H1 (cell line): ENCODE measurements at regions not wholly inside any gene's neighbourhood (a gene's known extent, or its start where the extent isn't known, plus 50 kb on each side); places are given as distances from the start of the nearest gene placed in this dataset.

Source experiments
- CHD2 ChIP-seq: IDR thresholded peaks from 2 replicates; pipeline ENCODE4 v1.6.1; 2012; ENCODE audit warnings: low read length, improper control_type of control experiment
- CREB1 ChIP-seq: IDR thresholded peaks from 2 replicates; pipeline ENCODE4 v1.6.1; 2012; ENCODE audit warnings: inconsistent platforms
- FOSL1 ChIP-seq: IDR thresholded peaks from 2 replicates; pipeline ENCODE4 v1.6.1; 2011; ENCODE audit warnings: mild to moderate bottlenecking, low read depth, low read length, moderate library complexity; ENCODE audit not compliant: insufficient read depth
- MAFK ChIP-seq: IDR thresholded peaks from 2 replicates; pipeline ENCODE4 v1.6.1; 2012; ENCODE audit warnings: low read depth, mild to moderate bottlenecking, improper control_type of control experiment, low read length
- POLR2A ChIP-seq, 2 experiments: IDR thresholded peaks; 1 replicate in 1 of 2; 2 replicates in 1 of 2; pipeline ENCODE4 v1.6.1; 2011; ENCODE audit warnings: low read depth in 2 of 2, low read length in 2 of 2, mild to moderate bottlenecking in 2 of 2; ENCODE audit errors: control extremely low read depth in 1 of 2
- SP2 ChIP-seq: IDR thresholded peaks from 2 replicates; pipeline ENCODE4 v1.6.1; 2012; ENCODE audit warnings: mild to moderate bottlenecking, low read length, inconsistent platforms
- TF ChIP-seq, protein P1 (sequence below): IDR thresholded peaks from 2 replicates; pipeline ENCODE4 v1.6.1; 2011; ENCODE audit warnings: low read length, improper control_type of control experiment

DNA sequence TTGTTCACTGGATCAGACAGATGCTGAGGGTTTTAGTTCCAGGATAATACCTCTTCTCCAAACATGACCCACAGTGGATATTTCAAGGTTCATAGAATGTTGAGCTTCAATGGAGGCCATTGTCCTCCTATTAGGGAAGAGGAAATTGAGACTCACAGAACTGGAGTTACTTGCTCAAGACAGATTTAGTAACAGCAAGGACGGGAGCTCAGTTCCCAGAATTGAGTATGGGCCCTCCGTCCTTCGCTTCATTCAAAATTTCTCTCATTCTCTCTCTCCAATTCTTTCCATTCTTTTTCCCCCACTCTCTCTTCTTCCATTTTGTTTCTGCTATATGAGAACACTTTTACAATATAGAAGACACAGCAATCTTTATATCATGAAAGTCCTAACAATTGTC lies 94.0 kb downstream of the DNAJB9 start:
- TF ChIP-seq, protein P1, sequence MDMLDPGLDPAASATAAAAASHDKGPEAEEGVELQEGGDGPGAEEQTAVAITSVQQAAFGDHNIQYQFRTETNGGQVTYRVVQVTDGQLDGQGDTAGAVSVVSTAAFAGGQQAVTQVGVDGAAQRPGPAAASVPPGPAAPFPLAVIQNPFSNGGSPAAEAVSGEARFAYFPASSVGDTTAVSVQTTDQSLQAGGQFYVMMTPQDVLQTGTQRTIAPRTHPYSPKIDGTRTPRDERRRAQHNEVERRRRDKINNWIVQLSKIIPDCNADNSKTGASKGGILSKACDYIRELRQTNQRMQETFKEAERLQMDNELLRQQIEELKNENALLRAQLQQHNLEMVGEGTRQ: no peak
- TF ChIP-seq CHD2 (no peak), SP2 (no peak), CREB1 (no peak), FOSL1 (no peak), POLR2A (IDR thresholded peaks at IDR 0.05; ENCODE audit: control extremely low read depth in 1 of 2, low read depth in 2 of 2, low read length in 2 of 2) (no peak), MAFK (no peak)
